ENCODE measurements at regions not wholly inside any gene's neighbourhood (a gene's known extent, or its start where the extent isn't known, plus 50 kb on each side); places are given as distances from the start of the nearest gene placed in this dataset.

DNA sequence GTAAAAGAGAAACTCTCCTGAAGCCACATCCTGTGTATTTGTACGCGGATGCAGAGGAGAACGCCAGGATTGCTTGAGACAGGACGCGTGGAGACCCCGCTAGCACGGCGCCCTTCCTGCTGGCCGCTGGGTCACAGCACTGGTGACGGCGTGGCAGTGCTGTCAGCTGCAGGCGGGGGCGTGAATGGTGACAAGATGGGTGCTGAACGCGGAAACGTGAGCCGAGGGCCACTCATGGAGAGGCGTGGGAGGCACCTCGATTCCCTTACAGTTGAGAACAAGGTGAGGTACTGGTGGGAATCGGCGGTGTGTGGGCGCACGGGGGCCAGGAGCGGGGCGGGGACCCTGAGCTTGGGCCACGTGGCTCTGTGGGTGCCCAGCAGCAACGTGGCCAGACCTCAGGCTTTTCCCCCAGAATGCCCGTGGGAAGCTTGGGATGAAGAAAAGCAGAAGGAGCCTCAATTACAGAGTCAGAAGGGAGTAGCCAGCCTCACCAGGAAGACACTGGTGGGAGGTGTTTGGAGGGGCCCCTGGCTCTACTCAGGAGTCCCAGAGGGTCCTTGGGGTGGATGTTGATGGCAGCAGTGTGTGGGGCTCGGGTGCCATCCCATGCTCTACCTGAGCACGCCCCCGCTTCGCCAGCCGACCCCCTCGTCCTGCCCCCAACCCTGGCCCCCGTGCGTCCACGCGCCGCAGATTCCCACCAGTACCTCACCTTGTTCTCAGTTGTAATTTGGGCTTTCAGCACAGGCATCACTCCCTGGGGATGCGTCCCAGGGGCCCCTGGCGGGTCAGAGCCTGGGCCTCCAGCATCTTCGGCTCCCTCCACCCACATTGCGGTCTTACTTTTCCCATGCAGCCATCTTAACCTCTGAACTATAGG, 208.4 kb upstream of the TCERG1L start:
- peaks cover 0 to 38% of the 10 kb centered on the region in 2 experiments; a peak in 4 of 5 replicates for H3K27me3 ChIP-seq (ENCODE audit: control insufficient read depth in 1 of 2, insufficient read depth in 2 of 2, low read length in 2 of 2)
- no peak for TF ChIP-seq CEBPB (IDR thresholded peaks at IDR 0.05; ENCODE audit: borderline replicate concordance, low read depth, low read length)
- TF ChIP-seq THYN1 (CRISPR knock-in tag; IDR thresholded peaks at IDR 0.05; ENCODE audit: borderline replicate concordance, low read depth), result no peak
- TF ChIP-seq ZNF224 (CRISPR knock-in tag; IDR thresholded peaks at IDR 0.05), result no peak
- no peak for TF ChIP-seq HDAC6 (IDR thresholded peaks at IDR 0.05; ENCODE audit: low read depth, low read length)
- TF ChIP-seq ZNF124 (CRISPR knock-in tag; IDR thresholded peaks at IDR 0.05), result no peak
- TF ChIP-seq POLR2A (IDR thresholded peaks at IDR 0.05; ENCODE audit: insufficient read depth in 1 of 2, low read depth in 2 of 2, low read length in 2 of 2), result no peak
- no peak for TF ChIP-seq MTF1 (CRISPR knock-in tag; IDR thresholded peaks at IDR 0.05)
- TF ChIP-seq, protein P1, sequence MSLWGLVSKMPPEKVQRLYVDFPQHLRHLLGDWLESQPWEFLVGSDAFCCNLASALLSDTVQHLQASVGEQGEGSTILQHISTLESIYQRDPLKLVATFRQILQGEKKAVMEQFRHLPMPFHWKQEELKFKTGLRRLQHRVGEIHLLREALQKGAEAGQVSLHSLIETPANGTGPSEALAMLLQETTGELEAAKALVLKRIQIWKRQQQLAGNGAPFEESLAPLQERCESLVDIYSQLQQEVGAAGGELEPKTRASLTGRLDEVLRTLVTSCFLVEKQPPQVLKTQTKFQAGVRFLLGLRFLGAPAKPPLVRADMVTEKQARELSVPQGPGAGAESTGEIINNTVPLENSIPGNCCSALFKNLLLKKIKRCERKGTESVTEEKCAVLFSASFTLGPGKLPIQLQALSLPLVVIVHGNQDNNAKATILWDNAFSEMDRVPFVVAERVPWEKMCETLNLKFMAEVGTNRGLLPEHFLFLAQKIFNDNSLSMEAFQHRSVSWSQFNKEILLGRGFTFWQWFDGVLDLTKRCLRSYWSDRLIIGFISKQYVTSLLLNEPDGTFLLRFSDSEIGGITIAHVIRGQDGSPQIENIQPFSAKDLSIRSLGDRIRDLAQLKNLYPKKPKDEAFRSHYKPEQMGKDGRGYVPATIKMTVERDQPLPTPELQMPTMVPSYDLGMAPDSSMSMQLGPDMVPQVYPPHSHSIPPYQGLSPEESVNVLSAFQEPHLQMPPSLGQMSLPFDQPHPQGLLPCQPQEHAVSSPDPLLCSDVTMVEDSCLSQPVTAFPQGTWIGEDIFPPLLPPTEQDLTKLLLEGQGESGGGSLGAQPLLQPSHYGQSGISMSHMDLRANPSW (CRISPR knock-in tag; IDR thresholded peaks at IDR 0.05; ENCODE audit: borderline replicate concordance), result no peak
- TF ChIP-seq, protein P2, sequence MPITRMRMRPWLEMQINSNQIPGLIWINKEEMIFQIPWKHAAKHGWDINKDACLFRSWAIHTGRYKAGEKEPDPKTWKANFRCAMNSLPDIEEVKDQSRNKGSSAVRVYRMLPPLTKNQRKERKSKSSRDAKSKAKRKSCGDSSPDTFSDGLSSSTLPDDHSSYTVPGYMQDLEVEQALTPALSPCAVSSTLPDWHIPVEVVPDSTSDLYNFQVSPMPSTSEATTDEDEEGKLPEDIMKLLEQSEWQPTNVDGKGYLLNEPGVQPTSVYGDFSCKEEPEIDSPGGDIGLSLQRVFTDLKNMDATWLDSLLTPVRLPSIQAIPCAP (CRISPR knock-in tag; IDR thresholded peaks at IDR 0.05; ENCODE audit: low read depth), result no peak
- no peak for TF ChIP-seq SRF (IDR thresholded peaks at IDR 0.05; ENCODE audit: low read depth, low read length)
- TF ChIP-seq KDM5A (IDR thresholded peaks at IDR 0.05; ENCODE audit: borderline replicate concordance, low read length), result no peak
- TF ChIP-seq ZNF773 (CRISPR knock-in tag; IDR thresholded peaks at IDR 0.05; ENCODE audit: borderline replicate concordance), result no peak
- no peak for TF ChIP-seq PTBP1 (IDR thresholded peaks at IDR 0.05; ENCODE audit: low read depth, low read length, poor library complexity, severe bottlenecking)
- no peak for TF ChIP-seq FOXK1 (CRISPR knock-in tag; IDR thresholded peaks at IDR 0.05; ENCODE audit: borderline replicate concordance, low read depth)
- TF ChIP-seq ZNF20 (CRISPR knock-in tag; IDR thresholded peaks at IDR 0.05), result no peak
- TF ChIP-seq ZNF33A (CRISPR knock-in tag; IDR thresholded peaks at IDR 0.05; ENCODE audit: borderline replicate concordance), result no peak
- TF ChIP-seq ZFP36L2 (CRISPR knock-in tag; IDR thresholded peaks at IDR 0.05), result no peak
- TF ChIP-seq, protein P3, sequence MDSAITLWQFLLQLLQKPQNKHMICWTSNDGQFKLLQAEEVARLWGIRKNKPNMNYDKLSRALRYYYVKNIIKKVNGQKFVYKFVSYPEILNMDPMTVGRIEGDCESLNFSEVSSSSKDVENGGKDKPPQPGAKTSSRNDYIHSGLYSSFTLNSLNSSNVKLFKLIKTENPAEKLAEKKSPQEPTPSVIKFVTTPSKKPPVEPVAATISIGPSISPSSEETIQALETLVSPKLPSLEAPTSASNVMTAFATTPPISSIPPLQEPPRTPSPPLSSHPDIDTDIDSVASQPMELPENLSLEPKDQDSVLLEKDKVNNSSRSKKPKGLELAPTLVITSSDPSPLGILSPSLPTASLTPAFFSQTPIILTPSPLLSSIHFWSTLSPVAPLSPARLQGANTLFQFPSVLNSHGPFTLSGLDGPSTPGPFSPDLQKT (CRISPR knock-in tag; IDR thresholded peaks at IDR 0.05; ENCODE audit: borderline replicate concordance), result no peak
- TF ChIP-seq ZNF546 (CRISPR knock-in tag; conservative IDR thresholded peaks at IDR 0.05), result no peak
- no peak for FAIRE-seq
- no peak for DNase-seq (ENCODE audit: low spot score)
- H3K9ac ChIP-seq (ENCODE audit: insufficient read depth, low read depth, low read length), result no peak overlapping the region
- H2AFZ ChIP-seq (ENCODE audit: low read length), result no peak overlapping the region
- H3K4me2 ChIP-seq (ENCODE audit: low read depth, low read length), result no peak overlapping the region
- H3K27ac ChIP-seq (ENCODE audit: extremely low read length, insufficient read depth, low read length), result no peak overlapping the region
- WGBS (ENCODE audit: low lambda C conversion rate), result 33% methylated on average over 27 of the region's 43 CpGs
- in situ Hi-C loops (cut with HindIII; ENCODE audit: extremely low pct_ligation_motif_present, low pct_unique_long_range_greater_than_20kb) (no loop called here), intact Hi-C loops (cut with micrococcal nuclease; ENCODE audit: unreplicated experiment) (no loop called here)
- H3K36me3 ChIP-seq (replicated peaks in 1 of 2; ENCODE audit: control insufficient read depth in 1 of 2, insufficient read depth in 2 of 2, low read length in 2 of 2), result no peaks in the 10 kb centered on the region
- H3K79me2 ChIP-seq (ENCODE audit: insufficient read depth, low read length), result no peaks in the 10 kb centered on the region
- no peak overlapping the region for H3K4me3 ChIP-seq (replicated peaks in 1 of 3; ENCODE audit: insufficient read depth in 1 of 3, low read depth in 2 of 3, low read length in 3 of 3)
- H4K20me1 ChIP-seq (ENCODE audit: insufficient read depth, low read length), result no peaks in the 10 kb centered on the region
- ChIA-PET CTCF (ENCODE audit: low intra/inter-chr PET ratio, low total read pairs) (no interaction called here), POLR2A (no interaction called here)
- BruUV-seq (replicated peaks), result no TSS peak
- no peaks in the 10 kb centered on the region for H3K4me1 ChIP-seq (ENCODE audit: insufficient read depth, low read length)
- H3K9me3 ChIP-seq (ENCODE audit: low read length), result peaks cover 7% of the 10 kb centered on the region; the same call in 1 of the 2 replicates
- no peak for ATAC-seq
